Astrocyte (in vitro differentiated cells and primary cell): ENCODE measurements at regions not wholly inside any gene's neighbourhood (a gene's known extent, or its start where the extent isn't known, plus 50 kb on each side); places are given as distances from the start of the nearest gene placed in this dataset.

Source experiments
- CTCF ChIP-seq: IDR thresholded peaks from 2 replicates; pipeline ENCODE4 v1.5.1; 2011; ENCODE audit warnings: low read depth, mild to moderate bottlenecking, inconsistent platforms, low read length, moderate library complexity; ENCODE audit not compliant: insufficient read depth
- EZH2 ChIP-seq: IDR thresholded peaks from 2 replicates; pipeline ENCODE4 v1.6.1; 2012; ENCODE audit warnings: mild to moderate bottlenecking, low read length, inconsistent platforms; ENCODE audit not compliant: insufficient read depth

DNA sequence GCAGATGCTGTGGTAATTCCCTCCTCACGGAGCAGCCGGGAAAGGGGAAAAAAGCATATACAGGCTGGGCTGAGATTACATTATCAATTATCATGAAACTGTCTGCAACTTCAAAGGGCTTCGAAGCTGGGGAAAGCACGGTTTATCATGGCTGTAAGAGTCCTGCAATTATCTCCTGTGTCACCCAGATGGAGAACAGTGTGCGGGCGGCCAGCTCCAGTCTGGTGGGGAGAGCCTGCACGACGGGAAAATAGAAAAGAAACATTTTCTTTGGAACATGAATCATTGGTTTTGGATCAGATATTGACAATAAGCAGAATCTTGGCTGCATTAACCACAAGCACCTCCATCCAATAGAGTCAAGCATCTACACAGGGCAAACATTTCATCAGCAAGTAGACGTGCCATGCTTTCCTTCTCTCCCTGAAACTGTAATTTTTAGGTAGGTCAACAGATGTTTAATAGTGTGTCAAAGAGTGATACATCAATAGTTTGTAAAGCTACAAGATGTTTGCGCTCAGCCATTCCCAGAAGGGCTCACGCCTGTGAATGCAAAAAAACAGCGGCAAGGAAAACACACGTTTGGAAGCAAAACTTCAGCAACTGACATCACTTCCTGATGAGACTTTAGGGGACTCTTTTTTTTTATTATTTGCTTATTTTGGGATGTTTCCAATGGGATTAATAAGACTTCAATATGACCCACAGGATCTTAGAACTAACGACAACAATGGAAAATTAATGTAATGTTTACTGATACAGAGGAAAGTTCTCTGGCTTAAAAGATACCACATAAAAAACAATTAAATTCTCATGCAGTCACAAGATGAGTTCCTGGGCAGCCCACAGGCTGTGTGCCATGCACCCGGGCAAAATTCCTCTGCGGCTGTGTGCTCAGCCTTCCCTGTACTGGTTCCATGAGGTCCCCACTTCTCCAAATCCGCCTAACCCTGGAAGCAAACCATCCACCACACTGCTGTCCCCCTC lies 111.0 kb upstream of the SALL3 start:
- TF ChIP-seq EZH2 = no peak
- TF ChIP-seq CTCF = no peak
